ENCODE measurements at regions not wholly inside any gene's neighbourhood (a gene's known extent, or its start where the extent isn't known, plus 50 kb on each side); places are given as distances from the start of the nearest gene placed in this dataset.

- TF ChIP-seq, protein P1, sequence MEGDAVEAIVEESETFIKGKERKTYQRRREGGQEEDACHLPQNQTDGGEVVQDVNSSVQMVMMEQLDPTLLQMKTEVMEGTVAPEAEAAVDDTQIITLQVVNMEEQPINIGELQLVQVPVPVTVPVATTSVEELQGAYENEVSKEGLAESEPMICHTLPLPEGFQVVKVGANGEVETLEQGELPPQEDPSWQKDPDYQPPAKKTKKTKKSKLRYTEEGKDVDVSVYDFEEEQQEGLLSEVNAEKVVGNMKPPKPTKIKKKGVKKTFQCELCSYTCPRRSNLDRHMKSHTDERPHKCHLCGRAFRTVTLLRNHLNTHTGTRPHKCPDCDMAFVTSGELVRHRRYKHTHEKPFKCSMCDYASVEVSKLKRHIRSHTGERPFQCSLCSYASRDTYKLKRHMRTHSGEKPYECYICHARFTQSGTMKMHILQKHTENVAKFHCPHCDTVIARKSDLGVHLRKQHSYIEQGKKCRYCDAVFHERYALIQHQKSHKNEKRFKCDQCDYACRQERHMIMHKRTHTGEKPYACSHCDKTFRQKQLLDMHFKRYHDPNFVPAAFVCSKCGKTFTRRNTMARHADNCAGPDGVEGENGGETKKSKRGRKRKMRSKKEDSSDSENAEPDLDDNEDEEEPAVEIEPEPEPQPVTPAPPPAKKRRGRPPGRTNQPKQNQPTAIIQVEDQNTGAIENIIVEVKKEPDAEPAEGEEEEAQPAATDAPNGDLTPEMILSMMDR (IDR thresholded peaks at IDR 0.05) = no peak
- Histone ChIP-seq H3K27ac (no peak overlapping the region), H3K36me3 (no peaks in the 10 kb centered on the region), H3K4me1 (no peaks in the 10 kb centered on the region), H3K9me3 (no peaks in the 10 kb centered on the region), H3K4me3 (no peak overlapping the region), H3K27me3 (no peaks in the 10 kb centered on the region)
- intact Hi-C loops (cut with DNase I) = no loop called here
- no peak for DNase-seq
- no peak for ATAC-seq
Observed at GRCh38 chr6:170165085-170165470, 125.8 kb downstream of the DLL1 start.

DNA sequence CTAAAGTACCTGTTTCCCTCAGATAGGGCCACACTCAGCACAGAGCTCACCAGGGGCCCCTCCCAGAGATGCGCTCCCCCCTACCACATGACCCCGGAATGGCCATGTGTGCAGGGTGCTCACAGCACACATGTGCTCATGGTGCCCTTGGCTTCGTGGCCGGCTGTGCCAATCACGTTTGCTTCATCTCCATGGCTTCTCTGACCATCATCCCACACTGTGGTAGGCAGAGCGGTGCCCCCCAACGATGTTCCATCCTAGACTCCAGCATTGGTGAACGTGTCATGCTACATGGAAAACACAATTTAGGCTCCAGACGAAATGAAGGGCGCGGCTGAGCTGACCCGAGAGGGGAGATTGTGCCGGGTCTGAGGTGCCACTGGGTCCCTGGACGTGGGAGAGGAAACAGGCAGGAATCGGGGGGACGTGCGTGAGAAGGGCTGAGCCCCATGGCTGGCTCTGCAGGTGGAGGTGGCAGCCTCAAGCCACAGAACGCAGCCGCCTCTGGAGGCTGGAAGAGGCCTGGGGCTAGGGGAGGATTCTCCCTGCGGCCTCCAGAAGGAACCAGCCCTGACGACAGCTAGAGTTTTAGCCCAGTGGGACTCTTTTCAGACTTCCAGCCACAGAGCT, 126.5 kb downstream of the DLL1 start:
- H3K27ac ChIP-seq = no peak overlapping the region
- ATAC-seq (no peak), DNase-seq (no peak)
- TF ChIP-seq, protein P1 (IDR thresholded peaks at IDR 0.05) = no peak
- H3K27me3 ChIP-seq = no peaks in the 10 kb centered on the region
- H3K9me3 ChIP-seq = no peaks in the 10 kb centered on the region
- no peak overlapping the region for H3K4me3 ChIP-seq
- no peaks in the 10 kb centered on the region for H3K36me3 ChIP-seq
- intact Hi-C loops (cut with DNase I) = no loop called here
- no peaks in the 10 kb centered on the region for H3K4me1 ChIP-seq

GRCh38 chr6:170163405-170164170, 127.3 kb downstream of the DLL1 start:
- no peaks in the 10 kb centered on the region for H3K27me3 ChIP-seq
- DNase-seq = no peak
- no peaks in the 10 kb centered on the region for H3K36me3 ChIP-seq
- TF ChIP-seq, protein P1 (IDR thresholded peaks at IDR 0.05) = no peak
- no peaks in the 10 kb centered on the region for H3K9me3 ChIP-seq
- no peak overlapping the region for H3K27ac ChIP-seq
- no peak overlapping the region for H3K4me3 ChIP-seq
- H3K4me1 ChIP-seq = no peaks in the 10 kb centered on the region
- no peak for ATAC-seq
- intact Hi-C loops (cut with DNase I) = no loop called here

GRCh38 chr6:170162775-170163404, 128.0 kb downstream of the DLL1 start:
- TF ChIP-seq, protein P1 (IDR thresholded peaks at IDR 0.05) = no peak
- Histone ChIP-seq H3K9me3 (no peaks in the 10 kb centered on the region), H3K4me3 (no peak overlapping the region), H3K27me3 (no peaks in the 10 kb centered on the region), H3K36me3 (no peaks in the 10 kb centered on the region), H3K27ac (no peak overlapping the region), H3K4me1 (no peaks in the 10 kb centered on the region)
- ATAC-seq (no peak), DNase-seq (no peak)
- intact Hi-C loops (cut with DNase I) = no loop called here

DNA sequence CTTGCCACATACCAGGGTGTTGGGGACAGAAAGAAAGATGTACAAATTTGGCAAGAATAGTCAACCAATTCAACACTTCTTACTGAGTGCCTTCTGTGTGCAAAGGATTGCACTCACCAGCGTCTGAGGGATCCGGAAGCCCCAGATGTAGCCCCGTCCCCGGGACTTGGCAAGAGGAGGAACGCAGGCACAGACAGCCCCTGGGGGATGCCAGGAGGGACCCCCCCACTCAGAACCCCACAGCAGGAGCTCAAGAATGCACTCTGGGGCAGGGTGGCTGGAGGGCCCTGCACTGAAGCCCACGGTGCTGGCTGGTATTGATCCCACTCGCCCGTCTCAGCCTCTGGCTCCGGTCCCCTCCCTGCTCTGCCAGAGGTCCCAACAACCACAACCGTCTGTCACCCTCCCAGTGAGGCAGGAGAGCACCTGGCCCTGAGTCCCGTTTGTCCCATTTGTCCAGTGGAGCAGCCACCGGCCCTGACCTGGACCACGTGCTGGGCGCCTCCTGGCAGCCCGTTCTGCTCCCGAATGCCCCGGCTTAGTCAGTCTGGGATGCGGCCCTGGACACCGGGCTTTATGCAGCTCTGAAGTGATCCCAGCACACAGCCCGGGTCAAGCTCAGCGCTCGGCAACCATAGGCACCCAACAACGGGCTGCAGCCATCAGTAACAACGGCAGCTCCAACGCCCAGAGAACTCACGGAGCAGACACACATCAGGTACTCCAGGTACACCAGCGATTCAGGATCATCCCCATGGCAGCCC, 128.7 kb downstream of the DLL1 start:
- no peak overlapping the region for H3K27ac ChIP-seq

More for the DNA sequence above, 128.7 kb downstream of the DLL1 start:
- Histone ChIP-seq H3K4me3 (no peak overlapping the region), H3K27me3 (no peaks in the 10 kb centered on the region), H3K36me3 (no peaks in the 10 kb centered on the region), H3K4me1 (no peaks in the 10 kb centered on the region), H3K9me3 (no peaks in the 10 kb centered on the region)
- intact Hi-C loops (cut with DNase I) = no loop called here
- ATAC-seq = no peak
- TF ChIP-seq, protein P1 (IDR thresholded peaks at IDR 0.05) = no peak
- no peak for DNase-seq

Data from upper lobe of right lung (tissue), 1 donor.